HPDE6-E6E7 (cell line): ENCODE measurements at regions not wholly inside any gene's neighbourhood (a gene's known extent, or its start where the extent isn't known, plus 50 kb on each side); places are given as distances from the start of the nearest gene placed in this dataset.

ENCODE experiments used
- DNase-seq: peaks from one replicate; pipeline ENCODE4 v3.0.0; 2011; ENCODE audit warnings: missing footprints; ENCODE audit errors: extremely low spot score

GRCh38 chr22:49305214-49305965 lies 522.3 kb downstream of the BRD1 start:
- no peak for DNase-seq

- no peak for DNase-seq
These were observed 523.8 kb downstream of the BRD1 start for GRCh38 chr22:49303781-49304461.

- DNase-seq, result no peak
These were observed 524.5 kb downstream of the BRD1 start for GRCh38 chr22:49303061-49303735.

- no peak for DNase-seq
These were observed 525.1 kb downstream of the BRD1 start for GRCh38 chr22:49302530-49302929.

- DNase-seq, result no peak
These were observed 525.6 kb downstream of the BRD1 start for GRCh38 chr22:49302150-49302460.

GRCh38 chr22:49301398-49302149 lies 526.1 kb downstream of the BRD1 start:
- no peak for DNase-seq

- DNase-seq, result no peak
These were observed 526.7 kb downstream of the BRD1 start for GRCh38 chr22:49300951-49301397.

- DNase-seq, result no peak
These were observed 527.4 kb downstream of the BRD1 start for GRCh38 chr22:49300241-49300640.

GRCh38 chr22:49299821-49300231 lies 527.8 kb downstream of the BRD1 start:
- DNase-seq, result no peak

GRCh38 chr22:49298834-49299750 lies 528.6 kb downstream of the BRD1 start:
- DNase-seq, result no peak

- DNase-seq, result no peak
These were observed 529.6 kb downstream of the BRD1 start for GRCh38 chr22:49297871-49298721.

GRCh38 chr22:49297286-49297870 lies 530.3 kb downstream of the BRD1 start:
- no peak for DNase-seq

- no peak for DNase-seq
These were observed 531.1 kb downstream of the BRD1 start for GRCh38 chr22:49296561-49296960.

- DNase-seq, result no peak
These were observed 531.7 kb downstream of the BRD1 start for GRCh38 chr22:49295851-49296560.

GRCh38 chr22:49295465-49295743 lies 532.3 kb downstream of the BRD1 start:
- DNase-seq, result no peak

- no peak for DNase-seq
These were observed 532.8 kb downstream of the BRD1 start for GRCh38 chr22:49294656-49295464.

GRCh38 chr22:49292909-49293308 lies 534.8 kb downstream of the BRD1 start:
- DNase-seq, result no peak

- DNase-seq, result no peak
These were observed 535.9 kb downstream of the BRD1 start for GRCh38 chr22:49291781-49292180.
